ENCODE measurements at regions not wholly inside any gene's neighbourhood (a gene's known extent, or its start where the extent isn't known, plus 50 kb on each side); places are given as distances from the start of the nearest gene placed in this dataset.

GRCh38 chr21:27306206-27306605 lies 339.3 kb upstream of the ADAMTS5 start:
- no peak overlapping the region for H3K4me3 ChIP-seq (ENCODE audit: low read depth, low read length)
- no peaks in the 10 kb centered on the region for H3K36me3 ChIP-seq (ENCODE audit: control insufficient read depth, insufficient read depth, low read length)
- DNase-seq (ENCODE audit: low read depth): no peak
- H3K27me3 ChIP-seq (ENCODE audit: control insufficient read depth, insufficient read depth, low read length): no peaks in the 10 kb centered on the region
- FAIRE-seq: no peak
- no peak for TF ChIP-seq CTCF (IDR thresholded peaks at IDR 0.05; ENCODE audit: insufficient read depth, low read length, severe bottlenecking)

- no peaks in the 10 kb centered on the region for H3K27me3 ChIP-seq (ENCODE audit: control insufficient read depth, insufficient read depth, low read length)
- FAIRE-seq: no peak
- no peak for TF ChIP-seq CTCF (IDR thresholded peaks at IDR 0.05; ENCODE audit: insufficient read depth, low read length, severe bottlenecking)
- no peak overlapping the region for H3K4me3 ChIP-seq (ENCODE audit: low read depth, low read length)
- DNase-seq (ENCODE audit: low read depth): no peak
- H3K36me3 ChIP-seq (ENCODE audit: control insufficient read depth, insufficient read depth, low read length): no peaks in the 10 kb centered on the region
Measured at GRCh38 chr21:27301220-27301619, 334.3 kb upstream of the ADAMTS5 start.

GRCh38 chr21:27300770-27301169 lies 333.9 kb upstream of the ADAMTS5 start:
- no peak for FAIRE-seq
- H3K27me3 ChIP-seq (ENCODE audit: control insufficient read depth, insufficient read depth, low read length): no peaks in the 10 kb centered on the region
- no peaks in the 10 kb centered on the region for H3K36me3 ChIP-seq (ENCODE audit: control insufficient read depth, insufficient read depth, low read length)
- H3K4me3 ChIP-seq (ENCODE audit: low read depth, low read length): no peak overlapping the region
- TF ChIP-seq CTCF (IDR thresholded peaks at IDR 0.05; ENCODE audit: insufficient read depth, low read length, severe bottlenecking): no peak
- no peak for DNase-seq (ENCODE audit: low read depth)

- Histone ChIP-seq H3K4me3 (ENCODE audit: low read depth, low read length) (no peak overlapping the region), H3K36me3 (ENCODE audit: control insufficient read depth, insufficient read depth, low read length) (no peaks in the 10 kb centered on the region), H3K27me3 (ENCODE audit: control insufficient read depth, insufficient read depth, low read length) (no peaks in the 10 kb centered on the region)
- DNase-seq (ENCODE audit: low read depth) (no peak), FAIRE-seq (no peak)
- TF ChIP-seq CTCF (IDR thresholded peaks at IDR 0.05; ENCODE audit: insufficient read depth, low read length, severe bottlenecking): no peak
Measured at GRCh38 chr21:27298465-27298864, 331.6 kb upstream of the ADAMTS5 start.

GRCh38 chr21:27293239-27293638 lies 326.4 kb upstream of the ADAMTS5 start:
- Histone ChIP-seq H3K4me3 (ENCODE audit: low read depth, low read length) (no peak overlapping the region), H3K36me3 (ENCODE audit: control insufficient read depth, insufficient read depth, low read length) (no peaks in the 10 kb centered on the region), H3K27me3 (ENCODE audit: control insufficient read depth, insufficient read depth, low read length) (no peaks in the 10 kb centered on the region)
- no peak for DNase-seq (ENCODE audit: low read depth)
- FAIRE-seq: no peak
- no peak for TF ChIP-seq CTCF (IDR thresholded peaks at IDR 0.05; ENCODE audit: insufficient read depth, low read length, severe bottlenecking)

- FAIRE-seq: no peak
- no peaks in the 10 kb centered on the region for H3K27me3 ChIP-seq (ENCODE audit: control insufficient read depth, insufficient read depth, low read length)
- no peak for TF ChIP-seq CTCF (IDR thresholded peaks at IDR 0.05; ENCODE audit: insufficient read depth, low read length, severe bottlenecking)
Measured at GRCh38 chr21:27292783-27293182, 325.9 kb upstream of the ADAMTS5 start.

More at GRCh38 chr21:27292783-27293182, 325.9 kb upstream of the ADAMTS5 start:
- Histone ChIP-seq H3K36me3 (ENCODE audit: control insufficient read depth, insufficient read depth, low read length) (no peaks in the 10 kb centered on the region), H3K4me3 (ENCODE audit: low read depth, low read length) (no peak overlapping the region)
- no peak for DNase-seq (ENCODE audit: low read depth)
